Coronary artery (tissue), 2 donors: ENCODE measurements at regions not wholly inside any gene's neighbourhood (a gene's known extent, or its start where the extent isn't known, plus 50 kb on each side); places are given as distances from the start of the nearest gene placed in this dataset.
"Not testable (repeated sequence)": the region's sequence is repeated elsewhere in the genome, so short reads cannot be mapped to it uniquely, and the experiment has no call there.

Source experiments
- DNase-seq: peaks from one replicate; pipeline ENCODE4 v3.0.0-alpha.2; 2017; ENCODE audit warnings: low spot score
- H3K27ac ChIP-seq, 2 donors: fragments of 200-600 bp; sonication (generic); one replicate each; pipeline ENCODE4 v1.5.1; 2016 to 2019
- H3K4me3 ChIP-seq: fragments of 200-600 bp; sonication (generic); 2 replicates; pipeline ENCODE4 v1.5.1; 2016; ENCODE audit warnings: mild to moderate bottlenecking, moderate library complexity
- TF ChIP-seq, protein P1 (sequence below): fragments of 200-600 bp; sonication (generic); IDR thresholded peaks from one replicate; pipeline ENCODE4 v1.5.1; 2019; ENCODE audit warnings: antibody characterized with exemption

DNA sequence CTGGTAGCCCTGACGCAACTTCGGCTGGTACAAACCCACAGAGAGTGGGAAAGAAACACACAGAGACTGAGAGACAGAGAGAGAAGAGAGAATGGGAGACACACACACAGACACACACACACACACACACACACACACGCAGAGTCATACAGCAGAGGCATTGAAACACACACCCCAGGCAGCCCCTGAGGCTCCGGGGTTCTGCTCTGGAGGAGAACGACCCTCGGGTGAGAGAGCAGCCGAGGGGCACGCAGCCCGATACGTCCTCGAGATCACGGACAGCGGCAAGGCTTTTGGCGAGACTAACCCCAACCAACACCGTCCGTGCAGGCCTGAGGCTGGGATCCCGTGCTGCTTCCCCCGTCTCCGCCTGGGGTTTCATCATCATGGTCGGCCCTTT, 700.8 kb upstream of the TPTE start:
- H3K4me3 ChIP-seq, DNase-seq, H3K27ac ChIP-seq: not testable (repeated sequence)

- not testable (repeated sequence) for H3K27ac ChIP-seq, DNase-seq, H3K4me3 ChIP-seq
Measured at GRCh38 chr21:9821472-9821871, 699.9 kb upstream of the TPTE start.

DNA sequence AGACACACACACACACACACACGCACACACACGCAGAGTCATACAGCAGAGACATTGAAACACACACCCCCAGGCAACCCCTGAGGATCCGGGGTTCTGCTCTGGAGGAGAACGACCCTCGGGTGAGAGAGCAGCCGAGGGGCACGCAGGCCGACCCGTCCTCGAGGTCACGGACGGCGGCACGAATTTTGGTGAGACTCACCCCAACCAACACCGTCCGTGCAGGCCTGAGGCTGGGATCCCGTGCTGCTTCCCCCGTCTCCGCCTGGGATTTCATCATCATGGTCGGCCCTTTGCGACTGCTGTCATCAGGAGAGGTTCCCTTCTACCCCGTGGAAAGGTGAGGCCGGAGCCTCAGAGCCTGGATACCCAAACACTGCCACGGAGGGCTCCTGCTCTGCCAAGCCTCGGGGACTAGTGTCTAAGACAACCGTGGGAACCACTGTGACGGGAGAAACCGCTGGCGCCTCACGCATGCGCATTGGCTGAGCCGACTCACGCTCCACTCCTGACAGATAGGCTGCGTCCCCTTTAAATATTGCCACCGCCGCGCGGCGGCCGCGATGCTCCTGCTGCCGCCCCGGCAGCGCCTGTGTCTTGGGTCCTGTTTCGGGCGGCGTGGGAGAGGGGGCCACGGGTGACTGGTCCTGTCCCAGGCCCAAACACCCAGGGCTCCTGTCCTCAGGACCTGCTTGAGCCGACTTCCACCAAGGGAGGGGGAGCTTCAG, 699.1 kb upstream of the TPTE start:
- not testable (repeated sequence) for H3K27ac ChIP-seq, DNase-seq, H3K4me3 ChIP-seq

- H3K27ac ChIP-seq, H3K4me3 ChIP-seq, DNase-seq: not testable (repeated sequence)
Measured at GRCh38 chr21:9823197-9824157, 697.9 kb upstream of the TPTE start.

DNA sequence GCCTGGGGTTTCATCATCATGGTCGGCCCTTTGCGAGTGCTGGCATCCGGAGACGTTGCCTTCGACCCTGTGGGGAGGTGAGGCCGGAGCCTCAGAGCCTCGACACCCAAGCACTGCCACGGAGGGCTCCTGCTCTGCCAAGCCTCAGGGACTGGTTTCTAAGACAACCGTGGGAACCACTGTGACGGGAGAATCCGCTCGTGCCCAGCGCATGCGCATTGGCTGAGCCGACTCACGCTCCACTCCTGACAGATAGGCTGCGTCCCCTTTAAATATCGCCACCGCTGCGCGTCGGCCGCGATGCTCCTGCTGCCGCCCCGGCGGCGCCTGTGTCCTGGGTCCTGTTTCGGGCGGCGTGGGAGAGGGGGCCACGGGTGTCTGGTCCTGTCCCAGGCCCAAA, 690.6 kb upstream of the TPTE start:
- not testable (repeated sequence) for DNase-seq, H3K27ac ChIP-seq, H3K4me3 ChIP-seq

DNA sequence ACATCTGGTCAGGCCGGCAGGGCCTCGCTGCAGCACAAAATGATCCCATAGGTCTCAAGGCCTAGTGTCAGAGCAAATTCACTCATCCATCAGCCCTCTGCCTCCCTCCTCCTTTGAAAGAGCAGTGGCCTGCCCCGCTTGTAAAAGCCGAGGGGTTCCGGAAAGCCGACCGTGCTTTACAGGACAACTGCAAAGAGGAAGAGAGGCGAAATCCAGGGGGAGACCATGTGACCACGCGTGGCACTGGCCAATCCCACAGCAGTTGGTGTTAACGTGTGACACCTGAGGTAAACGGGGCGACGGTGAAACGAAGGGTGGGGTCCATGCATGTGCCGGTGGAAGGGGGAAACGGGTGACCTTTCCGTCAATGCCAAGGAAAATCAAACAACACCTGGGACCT, 688.6 kb upstream of the TPTE start:
- H3K27ac ChIP-seq, H3K4me3 ChIP-seq, DNase-seq: not testable (repeated sequence)

- DNase-seq, H3K27ac ChIP-seq, H3K4me3 ChIP-seq: not testable (repeated sequence)
Measured at GRCh38 chr21:9836547-9836946, 684.8 kb upstream of the TPTE start.

GRCh38 chr21:9837001-9837400, 684.4 kb upstream of the TPTE start:
- not testable (repeated sequence) for DNase-seq, H3K27ac ChIP-seq, H3K4me3 ChIP-seq

- DNase-seq, H3K27ac ChIP-seq, H3K4me3 ChIP-seq: not testable (repeated sequence)
Measured at GRCh38 chr21:9837526-9837925, 683.9 kb upstream of the TPTE start.

DNA sequence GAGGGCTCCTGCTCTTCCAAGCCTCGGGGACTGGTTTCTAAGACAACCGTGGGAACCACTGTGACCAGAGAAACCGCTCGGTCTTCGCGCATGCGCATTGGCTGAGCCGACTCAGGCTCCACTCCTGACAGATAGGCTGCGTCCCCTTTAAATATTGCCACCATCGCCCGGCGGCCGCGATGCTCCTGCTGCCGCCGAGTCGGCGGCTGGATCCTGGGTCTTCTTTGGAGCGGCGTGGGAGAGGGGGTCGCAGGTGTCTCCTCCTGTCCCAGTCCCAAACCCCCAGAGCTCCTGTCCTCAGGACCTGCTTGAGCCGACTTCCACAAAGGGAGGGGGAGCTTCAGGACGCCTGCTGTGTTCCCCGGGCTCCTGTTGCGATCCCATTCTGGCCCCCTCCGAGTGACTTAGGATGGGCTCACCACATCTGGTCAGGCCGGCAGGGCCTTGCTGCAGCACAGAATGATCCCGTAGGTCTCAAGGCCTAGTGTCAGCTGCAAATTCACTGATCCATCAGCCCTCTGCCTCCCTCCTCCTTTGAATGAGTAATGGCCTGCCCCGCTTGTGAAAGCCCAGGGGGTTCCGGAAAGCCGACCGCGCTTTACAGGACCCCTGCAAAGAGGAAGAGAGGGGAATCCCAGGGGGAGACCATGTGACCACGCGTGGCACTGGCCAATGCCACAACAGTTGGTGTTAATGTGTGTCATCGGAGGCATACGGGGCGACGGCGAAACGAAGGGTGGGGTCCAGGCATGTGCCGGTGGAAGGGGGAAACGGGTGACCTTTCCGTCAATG, 683.2 kb upstream of the TPTE start:
- TF ChIP-seq, protein P1, sequence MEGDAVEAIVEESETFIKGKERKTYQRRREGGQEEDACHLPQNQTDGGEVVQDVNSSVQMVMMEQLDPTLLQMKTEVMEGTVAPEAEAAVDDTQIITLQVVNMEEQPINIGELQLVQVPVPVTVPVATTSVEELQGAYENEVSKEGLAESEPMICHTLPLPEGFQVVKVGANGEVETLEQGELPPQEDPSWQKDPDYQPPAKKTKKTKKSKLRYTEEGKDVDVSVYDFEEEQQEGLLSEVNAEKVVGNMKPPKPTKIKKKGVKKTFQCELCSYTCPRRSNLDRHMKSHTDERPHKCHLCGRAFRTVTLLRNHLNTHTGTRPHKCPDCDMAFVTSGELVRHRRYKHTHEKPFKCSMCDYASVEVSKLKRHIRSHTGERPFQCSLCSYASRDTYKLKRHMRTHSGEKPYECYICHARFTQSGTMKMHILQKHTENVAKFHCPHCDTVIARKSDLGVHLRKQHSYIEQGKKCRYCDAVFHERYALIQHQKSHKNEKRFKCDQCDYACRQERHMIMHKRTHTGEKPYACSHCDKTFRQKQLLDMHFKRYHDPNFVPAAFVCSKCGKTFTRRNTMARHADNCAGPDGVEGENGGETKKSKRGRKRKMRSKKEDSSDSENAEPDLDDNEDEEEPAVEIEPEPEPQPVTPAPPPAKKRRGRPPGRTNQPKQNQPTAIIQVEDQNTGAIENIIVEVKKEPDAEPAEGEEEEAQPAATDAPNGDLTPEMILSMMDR = no peak
- DNase-seq = peak; percentile 72
- no peak overlapping the region for H3K27ac ChIP-seq
- H3K4me3 ChIP-seq = no peak overlapping the region

- TF ChIP-seq, protein P1 = no peak
- Histone ChIP-seq H3K27ac (no peak overlapping the region), H3K4me3 (no peak overlapping the region)
- peak; percentile 78 for DNase-seq
Measured at GRCh38 chr21:9838738-9839642, 682.4 kb upstream of the TPTE start.

GRCh38 chr21:9844106-9844505, 677.3 kb upstream of the TPTE start:
- not testable (repeated sequence) for H3K27ac ChIP-seq, H3K4me3 ChIP-seq
- DNase-seq = peak; percentile 50

DNA sequence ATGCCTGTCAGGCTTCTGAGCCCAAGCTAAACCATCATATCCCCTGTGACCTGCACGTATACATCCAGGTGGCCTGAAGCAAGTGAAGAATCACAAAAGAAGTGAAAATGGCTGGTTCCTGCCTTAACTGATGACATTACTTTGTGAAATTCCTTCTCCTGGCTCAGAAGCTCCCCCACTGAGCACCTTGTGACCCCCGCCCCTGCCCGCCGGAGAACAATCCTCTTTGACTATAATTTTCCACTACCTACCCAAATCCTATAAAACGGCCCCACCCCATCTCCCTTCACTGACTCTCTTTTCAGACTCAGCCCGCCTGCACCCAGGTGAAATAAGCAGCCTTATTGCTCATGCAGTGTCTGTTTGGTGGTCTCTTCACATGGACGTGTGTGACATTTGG, 673.9 kb upstream of the TPTE start:
- not testable (repeated sequence) for H3K4me3 ChIP-seq, DNase-seq, H3K27ac ChIP-seq

GRCh38 chr21:9851166-9851565, 670.2 kb upstream of the TPTE start:
- not testable (repeated sequence) for DNase-seq, H3K4me3 ChIP-seq, H3K27ac ChIP-seq

DNA sequence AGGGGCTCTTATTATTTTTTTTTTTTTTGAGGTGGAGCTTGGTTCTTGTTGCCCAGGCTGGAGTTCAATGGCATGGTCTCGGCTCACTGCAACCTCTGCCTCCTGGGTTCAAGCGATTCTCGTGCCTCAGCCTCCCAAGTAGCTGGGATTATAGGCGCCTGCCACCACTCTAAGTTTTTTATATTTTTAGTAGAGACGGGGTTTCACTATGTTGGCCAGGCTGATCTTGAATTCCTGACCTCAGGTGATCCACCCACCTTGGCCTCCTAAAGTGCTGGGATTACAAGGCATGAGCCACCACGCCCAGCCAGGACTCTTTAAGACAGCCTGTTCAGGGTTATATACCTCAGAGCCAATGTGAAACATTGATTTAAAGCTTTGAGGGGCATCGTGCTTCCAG, 669.7 kb upstream of the TPTE start:
- H3K27ac ChIP-seq, H3K4me3 ChIP-seq, DNase-seq: not testable (repeated sequence)
